CD14-positive monocyte (primary cell): ENCODE measurements at regions not wholly inside any gene's neighbourhood (a gene's known extent, or its start where the extent isn't known, plus 50 kb on each side); places are given as distances from the start of the nearest gene placed in this dataset.

ENCODE experiments used
- DNase-seq, 3 donors: peaks; one replicate each; pipeline ENCODE4 v3.0.0-alpha.2; 2011 to 2022
- H2AFZ ChIP-seq: 2 replicates; pipeline ENCODE4 v1.6.0; 2012; ENCODE audit warnings: mild to moderate bottlenecking, low read depth, low read length, inconsistent platforms; ENCODE audit not compliant: insufficient read depth, poor library complexity, severe bottlenecking
- H3K27ac ChIP-seq, 2 donors: 1 replicate in 1 of 2; 2 replicates in 1 of 2; pipeline ENCODE4 v1.5.1; 2012 to 2013; ENCODE audit warnings: low read length in 2 of 2, control low read depth in 1 of 2, inconsistent platforms in 1 of 2, low read depth in 1 of 2, mild to moderate bottlenecking in 1 of 2
- H3K27me3 ChIP-seq, 2 donors: one replicate each; pipeline versions ENCODE4 v1.6.0 to v1.6.1; 2011 to 2013; ENCODE audit warnings: low read length in 2 of 2; ENCODE audit not compliant: control insufficient read depth in 2 of 2, insufficient read depth in 2 of 2
- H3K36me3 ChIP-seq, 2 donors: replicated peaks in 1 of 2; 1 replicate in 1 of 2; 2 replicates in 1 of 2; pipeline versions ENCODE4 v1.5.1 to v1.6.1; 2012 to 2013; ENCODE audit warnings: low read length in 2 of 2, control low read depth in 1 of 2, inconsistent platforms in 1 of 2, mild to moderate bottlenecking in 1 of 2; ENCODE audit not compliant: insufficient read depth in 2 of 2, control insufficient read depth in 1 of 2
- H3K4me1 ChIP-seq, 2 donors: 1 replicate in 1 of 2; 2 replicates in 1 of 2; pipeline versions ENCODE4 v1.5.1 to v1.6.1; 2012 to 2013; ENCODE audit warnings: low read length in 2 of 2, control low read depth in 1 of 2, inconsistent platforms in 1 of 2, mild to moderate bottlenecking in 1 of 2, moderate library complexity in 1 of 2; ENCODE audit not compliant: insufficient read depth in 2 of 2, control insufficient read depth in 1 of 2
- H3K4me2 ChIP-seq: replicated peaks from 2 replicates; pipeline ENCODE3; 2012; ENCODE audit warnings: low read length, moderate library complexity, mild to moderate bottlenecking; ENCODE audit not compliant: poor library complexity, severe bottlenecking; ENCODE audit errors: extremely low read depth
- H3K4me3 ChIP-seq, 3 experiments: fragments of 200-600 bp in 1 of 3; sonication (generic) in 1 of 3; replicated peaks in 1 of 3; 1 replicate in 2 of 3; 2 replicates in 1 of 3; pipeline ENCODE4 v1.5.1; 2011 to 2013; ENCODE audit warnings: low read length in 3 of 3, mild to moderate bottlenecking in 3 of 3, control low read depth in 2 of 3, low read depth in 2 of 3, inconsistent platforms in 1 of 3, moderate library complexity in 1 of 3
- H3K79me2 ChIP-seq: 2 replicates; pipeline ENCODE4 v1.6.0; 2012; ENCODE audit warnings: mild to moderate bottlenecking, control low read depth, inconsistent platforms, low read length, moderate library complexity; ENCODE audit not compliant: insufficient read depth
- H3K9ac ChIP-seq: 2 replicates; pipeline ENCODE4 v1.6.0; 2017; ENCODE audit warnings: low read length, mild to moderate bottlenecking; ENCODE audit not compliant: insufficient read depth, poor library complexity, severe bottlenecking
- H3K9me3 ChIP-seq, 2 donors: replicated peaks in 1 of 2; 1 replicate in 1 of 2; 2 replicates in 1 of 2; pipeline versions ENCODE4 v1.5.1 to v1.6.1; 2012 to 2013; ENCODE audit warnings: low read length in 2 of 2, control low read depth in 1 of 2; ENCODE audit not compliant: control insufficient read depth in 1 of 2, insufficient read depth in 1 of 2
- H4K20me1 ChIP-seq: 2 replicates; pipeline ENCODE4 v1.6.0; 2012; ENCODE audit warnings: mild to moderate bottlenecking, low read length, control low read depth, moderate library complexity; ENCODE audit not compliant: insufficient read depth
- H3K27ac Mint-ChIP-seq, 7 donors: one replicate each; pipeline ENCODE4 v1.8.0; 2020; ENCODE audit warnings: mild to moderate bottlenecking in 7 of 7, mixed read lengths in 7 of 7, moderate library complexity in 6 of 7, inconsistent platforms in 2 of 7
- H3K27me3 Mint-ChIP-seq, 3 donors: one replicate each; pipeline ENCODE4 v1.8.0; 2021 to 2022; ENCODE audit warnings: low read depth in 3 of 3, mild to moderate bottlenecking in 3 of 3, mixed read lengths in 3 of 3, moderate library complexity in 3 of 3, inconsistent platforms in 1 of 3
- H3K36me3 Mint-ChIP-seq, 2 donors: one replicate each; pipeline ENCODE4 v1.8.0; 2020; ENCODE audit warnings: mixed read lengths in 2 of 2, inconsistent platforms in 1 of 2, mild to moderate bottlenecking in 1 of 2
- H3K4me1 Mint-ChIP-seq: one replicate; pipeline ENCODE4 v1.8.0; 2020; ENCODE audit warnings: mild to moderate bottlenecking, mixed read lengths
- H3K4me3 Mint-ChIP-seq, 2 donors: one replicate each; pipeline ENCODE4 v1.8.0; 2020; ENCODE audit warnings: mild to moderate bottlenecking in 2 of 2, mixed read lengths in 2 of 2, moderate library complexity in 1 of 2
- H3K9me3 Mint-ChIP-seq, 7 donors: one replicate each; pipeline ENCODE4 v1.8.0; 2020 to 2022; ENCODE audit warnings: mixed read lengths in 7 of 7, mild to moderate bottlenecking in 6 of 7, moderate library complexity in 6 of 7, inconsistent platforms in 2 of 7
- CTCF ChIP-seq: fragments of 200-600 bp; IDR thresholded peaks from one replicate; pipeline ENCODE4 v1.8.0; 2022; ENCODE audit warnings: antibody characterized with exemption, mild to moderate bottlenecking
- WGBS: methylation state at CpG from one replicate; pipeline ENCODE4 v1.1.5; 2013; ENCODE audit warnings: missing lambda C conversion rate; ENCODE audit not compliant: insufficient coverage; 5-methylcytosine and 5-hydroxymethylcytosine counted together
- intact Hi-C, 2 donors: fragments of 100-400 bp; cut with micrococcal nuclease; formaldehyde crosslinking; loops; one replicate each; pipeline versions ENCODE4 v1.15.0 to v1.15.1; 2023

DNA sequence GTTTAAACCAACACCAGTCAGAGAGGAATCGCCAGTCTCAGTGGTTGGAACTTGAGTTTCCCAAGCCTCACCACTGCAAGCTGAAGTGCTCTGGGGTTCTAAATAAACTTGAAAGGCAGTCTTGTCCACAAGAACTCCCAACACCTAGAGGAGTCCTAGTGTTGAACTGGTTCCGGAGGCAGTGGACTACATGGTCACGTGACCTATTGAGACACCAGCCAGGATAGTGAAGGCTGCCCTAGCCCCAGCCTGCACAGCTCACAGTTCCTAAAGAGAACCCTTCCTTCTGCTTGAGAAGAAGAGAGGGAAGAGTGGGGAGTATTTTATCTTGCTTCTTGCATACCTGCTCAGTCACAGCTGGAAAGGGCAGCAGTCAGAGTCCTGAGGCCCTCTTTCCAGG lies 1012.7 kb upstream of the ADGRL3 start:
- no peak for TF ChIP-seq CTCF
- WGBS = 86% methylated on average over 1 of the region's 3 CpGs
- no peaks in the 10 kb centered on the region for H3K79me2 ChIP-seq
- peaks cover 0 to 7% of the 10 kb centered on the region in 2 donors for H3K9me3 ChIP-seq
- no peak overlapping the region for H3K9ac ChIP-seq
- no peak overlapping the region for H3K4me3 Mint-ChIP-seq
- H4K20me1 ChIP-seq = no peaks in the 10 kb centered on the region
- no peak overlapping the region for H3K4me3 ChIP-seq
- no peaks in the 10 kb centered on the region for H3K27me3 ChIP-seq
- no peaks in the 10 kb centered on the region for H3K36me3 Mint-ChIP-seq
- no peaks in the 10 kb centered on the region for H3K4me1 ChIP-seq
- no peak overlapping the region for H3K4me2 ChIP-seq
- H3K9me3 Mint-ChIP-seq = peaks cover 0 to 10% (median 5%) of the 10 kb centered on the region in 7 donors
- H3K4me1 Mint-ChIP-seq = no peaks in the 10 kb centered on the region
- no peaks in the 10 kb centered on the region for H3K27me3 Mint-ChIP-seq
- intact Hi-C loops = no loop called here
- no peaks in the 10 kb centered on the region for H3K36me3 ChIP-seq
- no peak overlapping the region for H2AFZ ChIP-seq
- H3K27ac ChIP-seq = no peak overlapping the region
- no peak for DNase-seq
- H3K27ac Mint-ChIP-seq = no peak overlapping the region

- no peak overlapping the region for H3K4me3 Mint-ChIP-seq
- intact Hi-C loops = no loop called here
- no peak overlapping the region for H3K4me3 ChIP-seq
These were observed 1010.8 kb upstream of the ADGRL3 start for GRCh38 chr4:60189286-60189685.

More at GRCh38 chr4:60189286-60189685, 1010.8 kb upstream of the ADGRL3 start:
- Mint-ChIP-seq H3K9me3 (peaks cover 0 to 10% (median 5%) of the 10 kb centered on the region in 7 donors), H3K27me3 (no peaks in the 10 kb centered on the region), H3K36me3 (no peaks in the 10 kb centered on the region), H3K27ac (no peak overlapping the region), H3K4me1 (no peaks in the 10 kb centered on the region)
- no peak for DNase-seq
- H3K27me3 ChIP-seq = no peaks in the 10 kb centered on the region
- no peak overlapping the region for H3K9ac ChIP-seq
- H3K36me3 ChIP-seq = no peaks in the 10 kb centered on the region
- no peaks in the 10 kb centered on the region for H4K20me1 ChIP-seq
- peaks cover 0 to 7% of the 10 kb centered on the region in 2 donors for H3K9me3 ChIP-seq
- no peak overlapping the region for H2AFZ ChIP-seq
- no peaks in the 10 kb centered on the region for H3K4me1 ChIP-seq
- no peak for TF ChIP-seq CTCF
- no peak overlapping the region for H3K27ac ChIP-seq
- H3K79me2 ChIP-seq = no peaks in the 10 kb centered on the region
- no CpG with 5 or more reads among the region's 5 CpGs for WGBS
- H3K4me2 ChIP-seq = no peak overlapping the region
